Colonic mucosa (tissue), 4 donors: ENCODE measurements at regions not wholly inside any gene's neighbourhood (a gene's known extent, or its start where the extent isn't known, plus 50 kb on each side); places are given as distances from the start of the nearest gene placed in this dataset.

Experiments
- DNase-seq: peaks from one replicate; pipeline ENCODE4 v3.0.0-alpha.2; 2020
- H3K27ac ChIP-seq: fragments of 200-600 bp; one replicate; pipeline ENCODE4 v1.8.0; 2021
- H3K27me3 ChIP-seq: fragments of 200-600 bp; one replicate; pipeline ENCODE4 v1.8.0; 2021
- H3K36me3 ChIP-seq: fragments of 200-600 bp; one replicate; pipeline ENCODE4 v1.8.0; 2021
- H3K4me1 ChIP-seq: fragments of 200-600 bp; one replicate; pipeline ENCODE4 v1.8.0; 2021; ENCODE audit warnings: mild to moderate bottlenecking
- H3K4me3 ChIP-seq: fragments of 200-600 bp; one replicate; pipeline ENCODE4 v1.8.0; 2021
- H3K9ac ChIP-seq, 2 donors: one replicate each; pipeline ENCODE4 v1.7.0; 2013; ENCODE audit warnings: control low read depth in 2 of 2, low read depth in 2 of 2, low read length in 2 of 2
- H3K9me3 ChIP-seq: fragments of 200-600 bp; one replicate; pipeline ENCODE4 v1.8.0; 2021
- CTCF ChIP-seq: fragments of 200-600 bp; IDR thresholded peaks from one replicate; pipeline ENCODE4 v1.8.0; 2022; ENCODE audit warnings: antibody characterized with exemption, mild to moderate bottlenecking
- intact Hi-C: fragments of 100-400 bp; cut with DNase I; formaldehyde crosslinking; loops from one replicate; pipeline ENCODE4 v1.14.1; 2022
- donor health status: healthy.
- donor health status: DM: no; HTN: no; CAD: no.
- donor health status: DM: no; HTN: no; CAD: no.

DNA sequence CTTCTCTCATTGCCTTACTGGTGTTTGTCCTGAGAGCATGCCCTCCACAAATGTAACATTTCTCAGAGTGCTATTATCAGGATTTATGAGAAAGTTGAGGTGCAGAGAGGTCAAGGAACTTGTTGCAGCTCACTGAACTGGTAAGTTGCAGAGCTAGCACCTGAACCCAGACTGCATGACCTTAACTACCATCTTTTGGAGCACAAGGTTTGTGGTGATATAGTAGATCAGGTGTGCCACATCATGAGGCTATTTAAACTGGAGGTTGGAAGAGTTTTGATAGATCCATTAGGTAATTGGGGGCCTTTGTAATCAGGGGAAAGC, 112.0 kb upstream of the CITED2 start:
- Histone ChIP-seq H3K4me3 (no peak overlapping the region), H3K4me1 (no peaks in the 10 kb centered on the region), H3K9ac (no peak overlapping the region), H3K36me3 (no peaks in the 10 kb centered on the region), H3K27ac (no peak overlapping the region), H3K27me3 (no peaks in the 10 kb centered on the region), H3K9me3 (no peaks in the 10 kb centered on the region)
- no peak for DNase-seq
- no peak for TF ChIP-seq CTCF
- intact Hi-C loops, result no loop called here

- no peak for TF ChIP-seq CTCF
These were observed 111.5 kb upstream of the CITED2 start for GRCh38 chr6:139485742-139486475.

DNA sequence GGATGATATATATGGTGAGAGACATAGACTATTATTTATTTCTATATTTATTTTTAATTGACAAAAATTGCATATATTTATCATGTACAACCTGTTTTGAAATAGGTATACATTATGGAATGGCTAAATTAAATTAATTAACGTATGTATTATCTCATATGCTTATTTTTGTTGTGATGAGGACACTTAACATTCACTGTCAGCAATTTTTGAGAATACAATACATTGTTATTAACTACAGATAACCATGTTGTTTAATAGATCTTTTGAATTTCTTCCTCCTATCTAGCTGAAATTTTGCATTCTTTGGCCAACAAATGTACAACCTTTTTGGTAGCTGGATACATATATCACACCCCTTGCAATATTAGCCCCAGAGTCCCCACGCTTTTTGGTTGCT, 110.7 kb upstream of the CITED2 start:
- Histone ChIP-seq H3K27me3 (no peaks in the 10 kb centered on the region), H3K9me3 (no peaks in the 10 kb centered on the region), H3K4me3 (no peak overlapping the region), H3K9ac (no peak overlapping the region), H3K36me3 (no peaks in the 10 kb centered on the region), H3K4me1 (no peaks in the 10 kb centered on the region), H3K27ac (no peak overlapping the region)
- no peak for DNase-seq
- intact Hi-C loops, result no loop called here
- TF ChIP-seq CTCF, result no peak

More at GRCh38 chr6:139485742-139486475, 111.5 kb upstream of the CITED2 start:
- Histone ChIP-seq H3K27me3 (no peaks in the 10 kb centered on the region), H3K9me3 (no peaks in the 10 kb centered on the region), H3K4me3 (no peak overlapping the region), H3K27ac (no peak overlapping the region), H3K36me3 (no peaks in the 10 kb centered on the region), H3K9ac (no peak overlapping the region), H3K4me1 (no peaks in the 10 kb centered on the region)
- no peak for DNase-seq
- intact Hi-C loops, result no loop called here

GRCh38 chr6:139483079-139483478, 108.6 kb upstream of the CITED2 start:
- H3K4me1 ChIP-seq, result no peaks in the 10 kb centered on the region
- no peak overlapping the region for H3K27ac ChIP-seq
- no peaks in the 10 kb centered on the region for H3K36me3 ChIP-seq
- no peak for DNase-seq
- H3K27me3 ChIP-seq, result no peaks in the 10 kb centered on the region
- no peak for TF ChIP-seq CTCF
- H3K9ac ChIP-seq, result no peak overlapping the region
- intact Hi-C loops, result no loop called here
- no peaks in the 10 kb centered on the region for H3K9me3 ChIP-seq
- H3K4me3 ChIP-seq, result no peak overlapping the region

DNA sequence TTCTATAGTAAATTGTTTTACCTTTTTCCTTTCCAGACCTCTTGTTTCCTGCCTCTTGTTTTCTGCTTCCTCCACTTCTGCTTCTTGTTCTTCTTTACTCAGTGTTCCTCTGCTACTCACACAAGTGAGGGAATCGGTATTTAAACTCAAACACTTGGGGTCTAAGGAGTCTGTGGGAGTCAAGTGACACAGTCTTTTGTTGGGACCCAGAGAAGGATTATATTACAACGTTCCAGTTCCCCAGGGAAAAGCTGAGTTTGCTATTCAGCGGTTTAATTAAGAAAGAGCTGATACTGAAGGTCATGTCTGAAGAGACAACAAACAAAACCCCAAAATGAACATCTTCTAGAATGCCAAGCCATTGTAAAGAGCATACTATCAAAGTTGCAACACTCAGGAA, 107.8 kb upstream of the CITED2 start:
- no peak for DNase-seq
- Histone ChIP-seq H3K4me1 (no peaks in the 10 kb centered on the region), H3K27ac (no peak overlapping the region), H3K4me3 (no peak overlapping the region), H3K9me3 (no peaks in the 10 kb centered on the region), H3K9ac (no peak overlapping the region), H3K36me3 (no peaks in the 10 kb centered on the region), H3K27me3 (no peaks in the 10 kb centered on the region)
- intact Hi-C loops, result no loop called here
- no peak for TF ChIP-seq CTCF
